ENCODE measurements at regions not wholly inside any gene's neighbourhood (a gene's known extent, or its start where the extent isn't known, plus 50 kb on each side); places are given as distances from the start of the nearest gene placed in this dataset.
"Not testable (repeated sequence)": the region's sequence is repeated elsewhere in the genome, so short reads cannot be mapped to it uniquely, and the experiment has no call there.

GRCh38 chr2:38454081-38454480 is 77.0 kb upstream of the ATL2 start:
- WGBS (ENCODE audit: insufficient coverage, insufficient replicate concordance, low lambda C conversion rate, missing lambda C conversion rate) = 97% methylated on average over 4 of the region's 4 CpGs

GRCh38 chr2:38451778-38452177 is 74.7 kb upstream of the ATL2 start:
- H3K27ac ChIP-seq (ENCODE audit: control insufficient read depth, insufficient read depth); H3K4me2 ChIP-seq (ENCODE audit: control insufficient read depth, insufficient read depth); FAIRE-seq; BruUV-seq (replicated peaks); ATAC-seq; H3K79me2 ChIP-seq (ENCODE audit: control insufficient read depth, insufficient read depth, low read length); H3K9ac ChIP-seq (ENCODE audit: control insufficient read depth, insufficient read depth, low read length); H3K27me3 ChIP-seq (replicated peaks in 1 of 2; ENCODE audit: control insufficient read depth in 2 of 2, insufficient read depth in 2 of 2, low read length in 1 of 2); DNase-seq (ENCODE audit: low read depth, low spot score); H3K4me3 ChIP-seq; H3K4me1 ChIP-seq (ENCODE audit: control insufficient read depth, insufficient read depth, low read length); H3K9me3 ChIP-seq (replicated peaks; ENCODE audit: control insufficient read depth, insufficient read depth, low read length); in situ Hi-C loops (cut with MboI); intact Hi-C loops (cut with micrococcal nuclease; ENCODE audit: unreplicated experiment); H4K20me1 ChIP-seq (ENCODE audit: control insufficient read depth, insufficient read depth); H2AFZ ChIP-seq (ENCODE audit: control insufficient read depth, low read depth, low read length); H3K36me3 ChIP-seq (ENCODE audit: control insufficient read depth in 2 of 2, insufficient read depth in 2 of 2, low read length in 1 of 2): not testable (repeated sequence)
- ChIA-PET SMC1A (ENCODE audit: uncharacterized antibody, unreplicated experiment) (interaction anchor here (1.5 kb wide), 1 partner anchor 12 kb away, joined by 3 read pairs; no protein-coding TSS in a partner anchor), RAD21 (ENCODE audit: unreplicated experiment) (interaction anchor here (0.7 kb wide), 1 partner anchor 91 kb away, joined by 4 read pairs; no protein-coding TSS in a partner anchor), CTCF (interaction anchor here (0.6 to 1.1 kb wide), 2 partner anchors 15 to 30 kb away, joined by 3 read pairs; no protein-coding TSS in a partner anchor), POLR2A (interaction anchor here (0.7 kb wide), 2 partner anchors 30 to 74 kb away, joined by 4 to 7 read pairs; no protein-coding TSS in a partner anchor)
- 20% methylated on average over 3 of the region's 5 CpGs for WGBS (ENCODE audit: insufficient coverage, insufficient replicate concordance, low lambda C conversion rate, missing lambda C conversion rate)

More at GRCh38 chr2:38454081-38454480, 77.0 kb upstream of the ATL2 start:
- no peak overlapping the region for H3K9ac ChIP-seq (ENCODE audit: control insufficient read depth, insufficient read depth, low read length)
- BruUV-seq (replicated peaks) = no TSS peak
- ATAC-seq = no peak
- CTCF ChIA-PET = no interaction called here
- no peak for DNase-seq (ENCODE audit: low read depth, low spot score)
- FAIRE-seq = no peak
- TF ChIP-seq SUZ12 (IDR thresholded peaks at IDR 0.05; ENCODE audit: unreplicated experiment) = no peak
- no peak for TF ChIP-seq JUNB (IDR thresholded peaks at IDR 0.05)
- no peak for TF ChIP-seq KDM1A (IDR thresholded peaks at IDR 0.05; ENCODE audit: borderline replicate concordance)
- no peak for TF ChIP-seq PAX8 (IDR thresholded peaks at IDR 0.05)
- RAD21 ChIA-PET (ENCODE audit: unreplicated experiment) = no interaction called here
- H3K4me3 ChIP-seq = no peak overlapping the region
- no peaks in the 10 kb centered on the region for H3K4me1 ChIP-seq (ENCODE audit: control insufficient read depth, insufficient read depth, low read length)
- H3K36me3 ChIP-seq (ENCODE audit: control insufficient read depth in 2 of 2, insufficient read depth in 2 of 2, low read length in 1 of 2) = no peaks in the 10 kb centered on the region
- no peak overlapping the region for H3K4me2 ChIP-seq (ENCODE audit: control insufficient read depth, insufficient read depth)
- H3K27ac ChIP-seq (ENCODE audit: control insufficient read depth, insufficient read depth) = no peak overlapping the region
- no peaks in the 10 kb centered on the region; the same call in 2 of the 3 replicates for H3K9me3 ChIP-seq (replicated peaks; ENCODE audit: control insufficient read depth, insufficient read depth, low read length)
- SMC1A ChIA-PET (ENCODE audit: uncharacterized antibody, unreplicated experiment) = no interaction called here
- H3K27me3 ChIP-seq (replicated peaks in 1 of 2; ENCODE audit: control insufficient read depth in 2 of 2, insufficient read depth in 2 of 2, low read length in 1 of 2) = no peaks in the 10 kb centered on the region
- in situ Hi-C loops (cut with MboI) = no loop called here
- no peaks in the 10 kb centered on the region for H4K20me1 ChIP-seq (ENCODE audit: control insufficient read depth, insufficient read depth)
- POLR2A ChIA-PET = no interaction called here
- intact Hi-C loops (cut with micrococcal nuclease; ENCODE audit: unreplicated experiment) = no loop called here
- no peaks in the 10 kb centered on the region for H3K79me2 ChIP-seq (ENCODE audit: control insufficient read depth, insufficient read depth, low read length)
- H2AFZ ChIP-seq (ENCODE audit: control insufficient read depth, low read depth, low read length) = no peak overlapping the region
